NT2/D1 (cell line): ENCODE measurements at regions not wholly inside any gene's neighbourhood (a gene's known extent, or its start where the extent isn't known, plus 50 kb on each side); places are given as distances from the start of the nearest gene placed in this dataset.
"Not testable (repeated sequence)": the region's sequence is repeated elsewhere in the genome, so short reads cannot be mapped to it uniquely, and the experiment has no call there.

ENCODE experiments used
- DNase-seq: peaks from one replicate; pipeline ENCODE4 v3.0.0-alpha.2; 2011; ENCODE audit warnings: low read depth, low spot score
- H3K27me3 ChIP-seq: 2 replicates; pipeline ENCODE4 v1.6.0; 2011; ENCODE audit warnings: mild to moderate bottlenecking; ENCODE audit not compliant: insufficient read length, insufficient read depth
- H3K36me3 ChIP-seq: 2 replicates; pipeline ENCODE4 v1.6.1; 2011; ENCODE audit warnings: mild to moderate bottlenecking, low read length, mixed read lengths; ENCODE audit not compliant: insufficient read depth, insufficient read length
- H3K4me1 ChIP-seq: 2 replicates; pipeline ENCODE4 v1.5.1; 2011; ENCODE audit not compliant: insufficient read depth, insufficient read length
- H3K4me3 ChIP-seq: 2 replicates; pipeline ENCODE4 v1.5.1; 2011; ENCODE audit warnings: low read depth; ENCODE audit not compliant: insufficient read length
- H3K9ac ChIP-seq: 2 replicates; pipeline ENCODE4 v1.6.0; 2011; ENCODE audit warnings: low read depth; ENCODE audit not compliant: insufficient read length
- H3K9me3 ChIP-seq: 2 replicates; pipeline ENCODE4 v1.5.1; 2011; ENCODE audit warnings: mild to moderate bottlenecking, low read length; ENCODE audit not compliant: insufficient read depth
- SUZ12 ChIP-seq: IDR thresholded peaks from 2 replicates; pipeline ENCODE4 v1.6.1; 2011; ENCODE audit not compliant: insufficient read length, insufficient read depth; ENCODE audit errors: extremely low read depth
- YY1 ChIP-seq: IDR thresholded peaks from 2 replicates; pipeline ENCODE4 v1.6.1; 2011; ENCODE audit not compliant: insufficient read length, insufficient read depth
- ZNF274 ChIP-seq: IDR thresholded peaks from 2 replicates; pipeline ENCODE4 v1.6.1; 2011; ENCODE audit warnings: mild to moderate bottlenecking, low read depth, low read length

DNA sequence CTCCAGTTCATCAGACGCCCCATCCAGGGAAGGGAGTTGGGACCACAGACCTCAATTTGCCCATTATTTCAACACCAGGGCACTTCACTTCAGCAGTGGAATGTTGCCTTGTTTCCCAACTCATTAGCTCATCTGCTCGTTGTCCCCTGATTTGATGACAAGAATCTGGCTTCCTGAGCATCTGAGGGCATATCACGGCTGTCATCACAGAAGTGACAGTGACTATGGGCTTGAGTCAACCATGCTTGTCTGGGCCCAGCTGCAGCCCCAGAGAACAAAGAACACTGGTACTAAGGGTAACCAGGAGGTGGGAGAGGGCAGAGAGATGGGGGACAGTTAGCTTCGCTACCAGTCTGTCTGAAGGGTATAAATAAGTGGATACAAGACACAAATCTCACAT, 266.0 kb upstream of the SDK2 start:
- H3K27me3 ChIP-seq: peaks cover 51% of the 10 kb centered on the region
- no peak overlapping the region for H3K4me3 ChIP-seq
- peaks cover 2% of the 10 kb centered on the region for H3K9me3 ChIP-seq
- DNase-seq: no peak
- TF ChIP-seq ZNF274: no peak
- no peak for TF ChIP-seq SUZ12
- no peaks in the 10 kb centered on the region for H3K4me1 ChIP-seq
- H3K36me3 ChIP-seq: no peaks in the 10 kb centered on the region
- H3K9ac ChIP-seq: no peak overlapping the region

DNA sequence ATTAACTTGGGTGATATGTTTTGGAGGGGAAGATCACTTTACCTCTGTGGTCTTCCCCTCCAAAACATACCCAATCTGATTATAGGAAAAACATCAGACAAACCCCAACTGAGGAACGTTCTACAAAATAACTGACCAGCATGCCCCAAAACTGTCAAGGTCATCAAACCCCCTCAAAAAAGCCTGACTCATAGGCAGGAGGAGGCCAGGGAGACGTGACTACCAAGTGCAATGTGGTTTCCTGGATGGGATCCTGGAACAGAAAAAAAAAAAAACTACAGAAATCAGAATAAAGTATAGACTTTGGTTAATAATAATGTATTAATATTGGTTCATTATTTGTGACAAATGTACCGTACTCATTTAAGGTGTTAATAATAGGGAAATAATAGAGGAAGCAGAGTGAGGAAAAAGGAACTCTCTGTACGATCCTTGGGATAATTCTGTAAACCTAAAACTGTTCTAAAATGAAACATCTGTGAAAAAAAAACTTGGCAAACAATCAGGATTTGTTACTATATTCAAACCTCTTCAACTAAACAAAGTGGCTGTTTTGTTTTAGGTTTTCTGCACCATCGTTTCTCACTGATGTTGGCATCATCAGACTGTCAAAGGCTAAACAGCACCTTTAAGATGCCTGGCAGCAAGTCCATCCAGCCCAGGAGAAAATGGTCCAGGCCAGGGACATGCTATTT, 266.7 kb upstream of the SDK2 start:
- TF ChIP-seq SUZ12 (no peak), ZNF274 (no peak), YY1 (no peak)
- Histone ChIP-seq H3K9ac (no peak overlapping the region), H3K27me3 (peaks cover 49% of the 10 kb centered on the region), H3K4me3 (no peak overlapping the region), H3K4me1 (no peaks in the 10 kb centered on the region), H3K36me3 (no peaks in the 10 kb centered on the region), H3K9me3 (peaks cover 6% of the 10 kb centered on the region)
- no peak for DNase-seq

DNA sequence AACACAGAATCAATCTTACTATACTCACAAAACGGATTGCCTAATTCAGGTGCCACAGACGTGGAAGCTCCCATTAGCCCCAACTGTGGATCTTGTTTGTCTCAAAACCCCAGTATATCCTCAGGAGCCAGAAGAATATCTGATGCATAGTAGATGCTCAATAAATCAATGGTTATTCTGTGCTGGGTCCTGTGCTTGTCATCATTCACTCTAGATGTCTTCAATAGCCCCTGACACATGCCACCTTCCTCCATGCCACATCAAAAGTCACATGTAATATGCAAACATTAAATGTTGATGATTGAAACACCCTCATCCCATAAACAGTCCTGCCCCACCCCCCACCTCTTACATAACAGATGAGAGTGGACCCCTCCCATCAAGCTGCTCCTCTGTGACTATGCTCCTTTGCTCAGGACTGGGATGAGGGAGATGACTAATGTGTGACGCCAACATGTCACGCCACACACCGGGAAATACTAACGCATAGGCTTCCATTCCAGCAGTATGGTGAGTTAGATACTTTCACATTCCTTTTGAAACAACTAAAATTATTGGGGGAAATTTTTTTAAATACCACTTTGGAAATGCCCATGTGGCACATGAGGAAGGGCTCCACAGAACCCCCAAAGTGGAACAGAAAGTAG, 267.6 kb upstream of the SDK2 start:
- H3K9ac ChIP-seq: no peak overlapping the region
- TF ChIP-seq SUZ12 (no peak), ZNF274 (no peak), YY1 (no peak)
- no peaks in the 10 kb centered on the region for H3K36me3 ChIP-seq
- H3K4me1 ChIP-seq: no peaks in the 10 kb centered on the region
- no peak overlapping the region for H3K4me3 ChIP-seq
- H3K9me3 ChIP-seq: peaks cover 6% of the 10 kb centered on the region
- DNase-seq: no peak
- H3K27me3 ChIP-seq: peaks cover 41% of the 10 kb centered on the region

DNA sequence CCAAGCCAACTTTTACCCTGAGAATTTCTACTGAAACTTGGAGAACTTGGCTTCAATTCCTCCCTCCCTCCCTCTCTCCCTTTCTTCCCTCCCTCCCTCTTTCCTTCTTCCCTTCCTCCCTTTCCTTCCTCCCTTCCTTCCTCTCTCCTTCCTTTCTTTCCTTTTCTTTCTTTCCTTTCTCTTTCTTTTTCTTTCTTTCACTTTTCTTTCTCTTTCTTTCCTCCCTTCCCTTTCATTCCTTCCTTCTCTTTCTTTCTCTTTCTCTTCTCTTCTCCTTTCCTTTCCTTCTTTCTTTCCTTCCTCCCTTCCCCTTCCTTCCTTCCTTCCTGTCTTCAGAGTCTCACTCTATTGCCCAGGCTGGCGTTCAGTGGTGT, 268.1 kb upstream of the SDK2 start:
- H3K4me1 ChIP-seq: no peaks in the 10 kb centered on the region
- H3K27me3 ChIP-seq: peaks cover 39% of the 10 kb centered on the region
- no peak for DNase-seq

DNA sequence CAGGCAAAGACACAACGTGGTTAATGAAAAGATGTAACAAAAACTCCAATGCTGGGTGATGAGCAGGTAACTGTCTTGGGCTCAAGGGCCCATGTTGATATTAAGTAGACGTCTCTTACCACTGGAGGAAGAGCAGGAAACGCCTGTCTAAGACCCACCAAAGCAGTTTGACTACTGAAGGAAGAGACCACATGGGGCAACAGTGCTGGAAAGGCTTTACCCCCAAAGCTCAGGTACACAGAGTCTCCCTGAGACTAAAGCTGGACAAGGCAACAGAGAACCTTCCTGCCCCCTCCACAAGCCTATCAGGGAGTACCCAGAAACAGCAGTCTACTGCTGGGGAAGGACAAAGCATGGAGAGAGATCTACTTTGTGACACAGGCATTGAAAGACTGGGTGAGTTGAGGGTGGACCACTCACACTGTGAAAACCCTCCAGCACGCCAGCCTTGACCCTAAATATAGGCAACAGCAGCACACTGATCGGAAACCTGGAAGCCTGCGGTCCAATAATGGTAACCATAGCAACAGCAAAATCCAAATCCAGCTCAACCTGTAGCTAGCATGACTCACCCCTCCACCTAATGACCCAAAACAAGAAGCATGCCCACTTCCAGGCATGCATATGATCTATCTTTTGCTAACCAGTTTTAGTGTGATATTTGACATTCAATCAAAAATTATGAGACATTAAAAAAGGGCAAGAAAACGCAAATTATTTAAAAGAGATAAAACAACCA, 270.5 kb upstream of the SDK2 start:
- Histone ChIP-seq H3K36me3 (no peaks in the 10 kb centered on the region), H3K27me3 (peaks cover 18% of the 10 kb centered on the region), H3K4me1 (no peaks in the 10 kb centered on the region), H3K4me3 (no peak overlapping the region), H3K9ac (no peak overlapping the region), H3K9me3 (peaks cover 22% of the 10 kb centered on the region)
- TF ChIP-seq SUZ12: no peak
- TF ChIP-seq ZNF274: no peak
- TF ChIP-seq YY1: no peak
- no peak for DNase-seq

More for the DNA sequence above, 268.1 kb upstream of the SDK2 start:
- H3K9ac ChIP-seq: no peak overlapping the region
- H3K4me3 ChIP-seq: no peak overlapping the region
- H3K9me3 ChIP-seq: peaks cover 6% of the 10 kb centered on the region
- TF ChIP-seq SUZ12: no peak
- no peak for TF ChIP-seq ZNF274
- no peak for TF ChIP-seq YY1
- H3K36me3 ChIP-seq: no peaks in the 10 kb centered on the region

DNA sequence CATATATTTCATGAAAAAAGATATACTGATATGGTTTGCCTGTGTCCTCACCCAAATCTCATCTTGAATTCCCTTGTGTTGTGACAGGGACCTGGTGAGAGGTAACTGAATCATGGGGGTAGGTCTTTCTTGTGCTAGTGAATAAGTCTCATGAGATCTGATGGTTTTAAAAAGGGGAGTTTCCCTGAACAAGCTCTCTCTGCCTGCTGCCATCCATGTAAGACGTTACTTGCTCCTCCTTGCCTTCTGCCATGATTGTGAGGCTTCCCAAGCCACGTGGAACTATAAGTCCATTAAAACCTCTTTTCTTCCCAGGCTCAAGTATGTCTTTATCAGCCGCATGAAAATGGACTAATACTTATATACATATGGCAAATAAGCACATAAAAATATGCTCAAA, 274.8 kb upstream of the SDK2 start:
- peaks cover 22% of the 10 kb centered on the region for H3K9me3 ChIP-seq
- H3K36me3 ChIP-seq, H3K4me3 ChIP-seq, DNase-seq, H3K4me1 ChIP-seq, H3K9ac ChIP-seq, H3K27me3 ChIP-seq: not testable (repeated sequence)

DNA sequence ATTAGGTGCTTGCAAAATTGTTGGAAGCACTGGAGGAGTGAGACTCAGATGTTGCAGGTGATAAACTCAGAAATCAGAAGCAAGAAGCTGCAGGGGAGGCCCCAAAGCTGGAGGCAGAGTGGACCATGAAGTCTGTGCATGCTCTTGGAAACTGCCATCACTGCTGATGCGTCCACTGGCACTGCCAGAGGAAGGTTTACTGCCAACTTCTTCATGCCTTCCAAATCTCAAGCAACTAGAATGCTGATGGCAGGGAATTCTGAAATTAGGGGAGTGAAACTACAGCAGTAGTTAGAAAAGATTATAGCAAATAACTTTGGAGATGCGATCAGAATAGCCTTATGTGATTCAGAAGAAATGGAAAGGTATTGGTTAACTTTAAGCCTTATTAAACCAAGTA, 277.1 kb upstream of the SDK2 start:
- no peak overlapping the region for H3K9ac ChIP-seq
- no peaks in the 10 kb centered on the region for H3K36me3 ChIP-seq
- H3K9me3 ChIP-seq: peaks cover 16% of the 10 kb centered on the region
- H3K4me3 ChIP-seq: no peak overlapping the region
- no peak for DNase-seq
- H3K4me1 ChIP-seq: no peaks in the 10 kb centered on the region
- TF ChIP-seq ZNF274: no peak
- no peaks in the 10 kb centered on the region for H3K27me3 ChIP-seq
